Renal pelvis (tissue), 1 donor: ENCODE measurements at regions not wholly inside any gene's neighbourhood (a gene's known extent, or its start where the extent isn't known, plus 50 kb on each side); places are given as distances from the start of the nearest gene placed in this dataset.

Experiments
- DNase-seq: peaks from one replicate; pipeline ENCODE4 v3.0.0-alpha.2; 2013

DNA sequence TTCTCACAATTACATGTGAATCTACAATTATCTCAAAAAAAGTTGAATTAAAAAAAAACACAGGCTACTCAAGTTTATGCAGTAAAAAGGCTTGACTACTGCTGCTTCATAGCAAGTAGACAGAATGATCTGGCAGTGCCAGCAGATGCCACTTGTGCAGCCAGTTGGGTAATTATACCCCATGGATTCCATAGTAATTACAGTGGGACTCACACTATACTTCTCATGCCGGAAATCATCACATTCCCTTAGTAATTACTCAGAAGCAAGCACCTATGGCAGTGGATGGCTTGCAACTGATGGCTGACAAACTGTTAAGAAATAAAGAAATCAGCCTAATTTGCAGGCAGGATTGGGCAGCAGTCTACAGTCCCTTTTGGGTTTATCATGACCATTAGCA is 463.2 kb upstream of the KLF4 start:
- no peak for DNase-seq

- no peak for DNase-seq
Observed at GRCh38 chr9:107951511-107951910, 461.9 kb upstream of the KLF4 start.

- DNase-seq = no peak
Observed at GRCh38 chr9:107949061-107949460, 459.5 kb upstream of the KLF4 start.

- DNase-seq = no peak
Observed at GRCh38 chr9:107948601-107949000, 459.0 kb upstream of the KLF4 start.

- no peak for DNase-seq
Observed at GRCh38 chr9:107948086-107948485, 458.5 kb upstream of the KLF4 start.

- no peak for DNase-seq
Observed at GRCh38 chr9:107946364-107947141, 457.0 kb upstream of the KLF4 start.

- no peak for DNase-seq
Observed at GRCh38 chr9:107945961-107946360, 456.4 kb upstream of the KLF4 start.

DNA sequence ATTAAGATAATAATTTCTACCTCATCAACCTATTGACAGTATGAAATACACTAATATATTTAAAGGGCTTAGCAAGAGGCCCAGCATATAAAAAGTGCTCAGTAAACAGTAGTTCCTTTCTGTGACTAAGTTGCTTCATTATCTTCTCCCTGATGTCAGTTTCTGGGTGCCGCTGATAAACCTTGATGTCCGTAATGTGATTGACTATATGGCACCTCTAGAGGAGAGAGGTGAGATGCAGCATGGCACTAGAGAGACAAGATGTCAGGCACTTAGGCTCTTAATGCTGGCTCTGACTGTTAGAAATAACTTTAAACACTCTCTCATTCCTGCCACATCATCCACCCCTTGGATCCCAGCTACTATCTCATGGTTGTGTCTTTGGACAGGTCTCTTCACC is 455.9 kb upstream of the KLF4 start:
- DNase-seq = no peak

DNA sequence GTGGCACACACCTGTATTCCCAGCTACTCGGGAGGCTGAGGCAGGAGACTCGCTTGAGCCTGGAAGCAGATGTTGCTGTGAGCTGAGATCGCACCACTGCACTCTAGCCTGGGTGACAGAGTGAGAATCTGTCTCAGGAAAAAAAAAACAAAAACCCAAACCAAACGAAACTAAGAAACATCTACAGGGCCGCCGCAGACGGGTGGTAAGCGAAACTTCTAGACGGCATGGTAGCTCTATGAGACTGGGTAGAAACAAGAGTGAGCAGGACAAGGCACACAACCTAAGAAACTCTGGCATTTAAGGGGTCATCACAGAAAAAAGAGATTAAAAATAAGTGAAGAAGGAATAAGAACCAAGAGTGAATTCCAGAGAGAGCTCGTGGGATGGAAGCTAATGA is 454.8 kb upstream of the KLF4 start:
- no peak for DNase-seq

DNA sequence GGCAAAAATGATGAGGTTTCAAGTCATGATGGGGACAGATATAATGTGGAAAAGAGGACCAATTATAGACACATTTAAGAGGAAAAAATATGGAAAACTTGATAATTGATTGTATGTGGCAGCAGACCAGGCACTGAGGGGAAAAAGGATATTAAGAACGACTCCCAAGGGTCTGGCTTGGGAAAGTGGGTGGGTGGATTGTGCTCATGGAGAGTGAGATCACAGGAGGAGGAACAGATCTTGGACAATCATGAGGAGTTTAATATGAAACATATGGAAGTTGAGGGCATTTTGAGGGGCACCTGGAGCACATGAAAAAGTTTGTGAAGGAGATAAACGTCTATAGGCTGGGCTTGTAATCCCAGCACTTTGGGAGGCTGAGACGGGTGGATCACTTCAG is 454.3 kb upstream of the KLF4 start:
- no peak for DNase-seq

DNA sequence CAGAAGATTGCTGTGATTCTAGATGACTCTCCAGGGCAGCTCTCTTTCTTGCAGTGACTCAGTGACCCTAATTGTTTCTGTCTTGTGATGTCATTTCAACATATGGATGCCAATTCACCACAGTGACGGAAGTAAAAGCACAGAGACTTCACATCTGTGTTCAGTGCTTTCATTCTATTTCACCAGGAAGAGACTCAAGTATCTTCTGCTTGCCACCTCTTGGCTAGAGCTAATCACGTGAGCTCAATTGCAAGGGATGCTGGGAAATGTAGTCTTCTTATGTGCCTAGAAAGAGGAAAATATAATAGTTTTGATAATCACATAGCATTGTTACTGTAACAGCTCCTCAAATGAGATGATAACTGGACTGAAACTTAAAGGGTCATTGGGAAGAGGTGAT is 453.3 kb upstream of the KLF4 start:
- no peak for DNase-seq

GRCh38 chr9:107942291-107942690 is 452.7 kb upstream of the KLF4 start:
- no peak for DNase-seq

GRCh38 chr9:107940616-107941595 is 451.3 kb upstream of the KLF4 start:
- no peak for DNase-seq

DNA sequence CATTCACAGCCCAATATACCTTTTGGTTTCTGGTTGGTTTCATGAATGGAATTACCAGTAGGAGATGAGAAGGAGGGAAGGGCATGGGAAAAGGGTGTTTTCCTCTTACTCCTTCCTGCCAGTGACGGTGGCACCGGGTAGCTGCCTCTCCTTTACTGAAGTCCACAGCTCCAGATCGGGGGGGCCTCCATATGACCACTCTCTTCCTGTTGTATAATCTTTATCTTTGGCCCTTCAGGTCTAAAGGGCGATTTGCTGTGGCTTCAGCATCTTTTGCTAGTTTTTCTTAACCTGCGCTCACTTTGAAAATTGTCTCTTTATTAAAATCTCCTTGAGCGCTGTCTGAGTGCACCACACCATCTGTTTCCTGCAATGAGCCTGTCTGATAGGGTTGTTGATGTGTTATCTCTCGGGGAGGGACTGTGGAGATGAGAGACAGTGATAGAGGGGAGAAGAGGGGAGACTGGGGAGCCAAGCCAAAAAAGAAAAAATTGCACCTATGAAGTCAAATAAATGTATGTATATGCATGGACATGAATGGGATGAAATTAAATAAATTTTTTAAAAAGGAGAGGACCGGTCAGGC is 449.3 kb upstream of the KLF4 start:
- DNase-seq = no peak

DNA sequence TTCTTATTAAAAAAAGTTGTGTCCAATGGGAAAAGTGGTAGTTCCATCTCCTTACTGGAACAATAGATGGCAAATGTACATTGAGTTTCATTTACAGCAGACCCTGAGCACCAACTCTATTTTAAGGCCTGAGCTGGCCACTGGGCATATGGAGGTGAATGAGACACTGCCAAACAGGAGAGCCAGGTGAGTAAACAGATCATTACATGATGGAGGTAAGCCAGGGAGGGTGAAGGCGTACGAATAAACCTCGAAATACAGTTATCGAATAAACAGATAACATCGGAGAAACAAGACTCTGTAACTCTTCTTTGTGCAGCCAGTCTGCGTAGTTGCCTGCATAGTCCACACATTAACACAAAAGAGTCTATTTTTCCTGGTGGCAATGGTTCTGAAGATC is 446.4 kb upstream of the KLF4 start:
- no peak for DNase-seq

- DNase-seq = no peak
Observed at GRCh38 chr9:107933516-107933915, 443.9 kb upstream of the KLF4 start.

- no peak for DNase-seq
Observed at GRCh38 chr9:107933097-107933496, 443.5 kb upstream of the KLF4 start.

DNA sequence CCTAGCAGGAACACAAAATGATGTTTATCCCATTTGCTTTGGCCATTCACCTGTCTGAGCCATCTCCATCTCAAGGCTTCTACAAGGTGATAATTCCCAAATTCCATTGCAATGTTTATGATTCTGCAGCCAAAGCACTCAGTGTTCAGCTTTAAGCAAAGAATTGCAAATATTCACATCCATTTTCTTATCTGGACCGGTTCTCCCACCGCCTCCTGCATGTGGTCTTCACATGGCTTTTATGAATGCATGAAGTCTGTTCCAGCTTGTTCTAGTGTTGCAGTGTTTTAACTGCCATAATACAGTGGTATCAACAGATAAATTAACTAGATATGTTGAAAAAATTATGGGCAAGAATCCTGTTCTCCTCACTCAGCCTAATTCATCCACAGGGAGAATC is 443.0 kb upstream of the KLF4 start:
- DNase-seq = no peak

DNA sequence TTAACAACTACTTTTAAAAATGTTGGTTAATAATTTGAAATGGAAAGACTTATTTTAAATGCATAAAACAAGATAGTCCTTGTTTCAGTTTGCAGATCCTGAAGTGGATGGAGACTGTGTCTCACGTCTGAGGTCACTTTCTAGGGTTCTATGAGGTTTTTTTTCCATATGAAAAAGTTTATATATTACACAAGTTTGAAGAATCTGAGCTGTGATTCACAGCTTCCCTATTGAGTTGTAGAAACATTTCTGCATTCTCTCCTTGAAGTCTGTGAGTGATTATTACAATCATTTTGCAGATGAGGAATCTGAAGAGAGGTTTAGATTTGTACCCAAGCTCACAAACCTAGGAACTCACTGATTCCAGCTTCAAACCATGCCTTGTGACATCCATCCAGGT is 442.5 kb upstream of the KLF4 start:
- DNase-seq = no peak

GRCh38 chr9:107931071-107931715 is 441.6 kb upstream of the KLF4 start:
- no peak for DNase-seq

DNA sequence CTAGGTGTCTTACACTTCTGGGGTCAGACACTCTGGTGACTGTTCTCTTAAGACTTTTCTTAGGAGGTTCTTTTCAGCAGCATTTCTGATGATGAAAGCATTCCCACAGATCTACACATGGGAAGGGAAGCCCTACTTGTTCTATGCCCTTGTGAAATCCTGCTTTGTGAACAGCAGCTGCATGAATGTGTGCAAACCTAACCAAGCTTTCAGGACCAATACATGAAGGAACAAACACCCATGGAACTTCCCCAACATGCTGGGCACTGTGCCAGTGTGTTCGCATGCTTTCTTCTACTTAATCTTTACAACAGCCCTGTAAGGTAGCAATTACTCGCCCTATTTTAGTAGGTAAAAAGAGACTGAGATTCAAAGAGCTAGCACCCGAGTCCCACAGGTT is 439.9 kb upstream of the KLF4 start:
- DNase-seq = no peak

- no peak for DNase-seq
Observed at GRCh38 chr9:107928701-107929371, 439.3 kb upstream of the KLF4 start.
